Esophagus (tissue), 2 donors: ENCODE measurements at regions not wholly inside any gene's neighbourhood (a gene's known extent, or its start where the extent isn't known, plus 50 kb on each side); places are given as distances from the start of the nearest gene placed in this dataset.

Source experiments
- H3K27ac ChIP-seq, 2 donors: one replicate each; pipeline ENCODE4 v1.5.1; 2013; ENCODE audit warnings: low read depth in 2 of 2, mild to moderate bottlenecking in 2 of 2, inconsistent platforms in 1 of 2, low read length in 1 of 2, moderate library complexity in 1 of 2
- H3K27me3 ChIP-seq, 2 donors: one replicate each; pipeline ENCODE4 v1.6.1; 2013; ENCODE audit warnings: low read length in 2 of 2, control low read depth in 1 of 2, mild to moderate bottlenecking in 1 of 2; ENCODE audit not compliant: insufficient read depth in 2 of 2, control insufficient read depth in 1 of 2
- H3K36me3 ChIP-seq, 2 donors: one replicate each; pipeline ENCODE4 v1.6.1; 2013; ENCODE audit warnings: low read length in 1 of 2; ENCODE audit not compliant: control insufficient read depth in 2 of 2, insufficient read depth in 2 of 2
- H3K4me1 ChIP-seq, 2 donors: one replicate each; pipeline ENCODE4 v1.6.1; 2013; ENCODE audit warnings: low read length in 1 of 2; ENCODE audit not compliant: control insufficient read depth in 2 of 2, insufficient read depth in 2 of 2
- H3K4me3 ChIP-seq, 2 donors: one replicate each; pipeline ENCODE4 v1.5.1; 2013; ENCODE audit warnings: low read length in 2 of 2, mild to moderate bottlenecking in 2 of 2, low read depth in 1 of 2, moderate library complexity in 1 of 2
- H3K9me3 ChIP-seq, 2 donors: one replicate each; pipeline ENCODE4 v1.6.1; 2013; ENCODE audit warnings: mild to moderate bottlenecking in 2 of 2, low read depth in 1 of 2, low read length in 1 of 2, moderate library complexity in 1 of 2; ENCODE audit not compliant: control insufficient read depth in 2 of 2, insufficient read depth in 1 of 2
- WGBS, 2 donors: extraction: QIAGEN DNeasy Blood & Tissue Kit; methylation state at CpG; one replicate each; pipeline ENCODE4 v1.1.7; 2013; 5-methylcytosine and 5-hydroxymethylcytosine counted together
- donor health status: healthy with polysubstance abuse.
- donor health status: Bipolar disorder and iron deficiency.

GRCh38 chr6:163766936-163767335 is 352.4 kb downstream of the QKI start:
- Histone ChIP-seq H3K27me3 (no peaks in the 10 kb centered on the region), H3K4me1 (no peaks in the 10 kb centered on the region), H3K9me3 (no peaks in the 10 kb centered on the region), H3K27ac (no peak overlapping the region), H3K4me3 (no peak overlapping the region), H3K36me3 (no peaks in the 10 kb centered on the region)
- WGBS, 2 donors = 94 to 95% methylated on average over 2 of the region's 2 CpGs

- no peaks in the 10 kb centered on the region for H3K9me3 ChIP-seq
- 71 to 78% methylated on average over 1 of the region's 1 CpG for WGBS, 2 donors
- H3K27ac ChIP-seq = no peak overlapping the region
- H3K27me3 ChIP-seq = no peaks in the 10 kb centered on the region
- H3K4me3 ChIP-seq = no peak overlapping the region
- no peaks in the 10 kb centered on the region for H3K36me3 ChIP-seq
- no peaks in the 10 kb centered on the region for H3K4me1 ChIP-seq
Measured at GRCh38 chr6:163765335-163765734, 350.8 kb downstream of the QKI start.

- no peak overlapping the region for H3K4me3 ChIP-seq
- H3K36me3 ChIP-seq = no peaks in the 10 kb centered on the region
- H3K27me3 ChIP-seq = no peaks in the 10 kb centered on the region
- no peaks in the 10 kb centered on the region for H3K4me1 ChIP-seq
- H3K9me3 ChIP-seq = no peaks in the 10 kb centered on the region
- no peak overlapping the region for H3K27ac ChIP-seq
- 21 to 45% methylated on average over 4 of the region's 4 CpGs for WGBS, 2 donors
Measured at GRCh38 chr6:163764565-163764964, 350.0 kb downstream of the QKI start.

- Histone ChIP-seq H3K27me3 (no peaks in the 10 kb centered on the region), H3K27ac (no peak overlapping the region), H3K4me3 (no peak overlapping the region), H3K36me3 (no peaks in the 10 kb centered on the region), H3K9me3 (no peaks in the 10 kb centered on the region), H3K4me1 (no peaks in the 10 kb centered on the region)
- WGBS, 2 donors = 75 to 78% methylated on average over 3 of the region's 3 CpGs
Measured at GRCh38 chr6:163761481-163761880, 347.0 kb downstream of the QKI start.

- Histone ChIP-seq H3K9me3 (no peaks in the 10 kb centered on the region), H3K36me3 (no peaks in the 10 kb centered on the region), H3K27ac (no peak overlapping the region), H3K4me3 (no peak overlapping the region), H3K4me1 (no peaks in the 10 kb centered on the region), H3K27me3 (no peaks in the 10 kb centered on the region)
- WGBS, 2 donors = 54 to 63% methylated on average over 3 of the region's 3 CpGs
Measured at GRCh38 chr6:163760860-163761259, 346.3 kb downstream of the QKI start.

- Histone ChIP-seq H3K36me3 (no peaks in the 10 kb centered on the region), H3K9me3 (no peaks in the 10 kb centered on the region), H3K4me3 (no peak overlapping the region), H3K27ac (no peak overlapping the region), H3K27me3 (no peaks in the 10 kb centered on the region), H3K4me1 (no peaks in the 10 kb centered on the region)
- WGBS, 2 donors = 84 to 89% methylated on average over 5 of the region's 5 CpGs
Measured at GRCh38 chr6:163759542-163759941, 345.0 kb downstream of the QKI start.

GRCh38 chr6:163757520-163757919 is 343.0 kb downstream of the QKI start:
- Histone ChIP-seq H3K36me3 (no peaks in the 10 kb centered on the region), H3K4me3 (no peak overlapping the region), H3K27ac (no peak overlapping the region), H3K27me3 (no peaks in the 10 kb centered on the region), H3K9me3 (no peaks in the 10 kb centered on the region), H3K4me1 (no peaks in the 10 kb centered on the region)

GRCh38 chr6:163756079-163756478 is 341.6 kb downstream of the QKI start:
- 49 to 77% methylated on average over 4 of the region's 4 CpGs for WGBS, 2 donors
- Histone ChIP-seq H3K27me3 (no peaks in the 10 kb centered on the region), H3K4me1 (peaks cover 0 to 2% of the 10 kb centered on the region in 2 donors), H3K4me3 (no peak overlapping the region), H3K36me3 (no peaks in the 10 kb centered on the region), H3K9me3 (no peaks in the 10 kb centered on the region), H3K27ac (no peak overlapping the region)

GRCh38 chr6:163754866-163755265 is 340.3 kb downstream of the QKI start:
- Histone ChIP-seq H3K27ac (no peak overlapping the region), H3K9me3 (no peaks in the 10 kb centered on the region), H3K27me3 (no peaks in the 10 kb centered on the region), H3K4me1 (peaks cover 0 to 8% of the 10 kb centered on the region in 2 donors), H3K36me3 (no peaks in the 10 kb centered on the region), H3K4me3 (no peak overlapping the region)
- WGBS, 2 donors = 57 to 65% methylated on average over 5 of the region's 5 CpGs

- WGBS, 2 donors = 45 to 64% methylated on average over 2 of the region's 2 CpGs
- Histone ChIP-seq H3K36me3 (no peaks in the 10 kb centered on the region), H3K4me1 (peaks cover 0 to 8% of the 10 kb centered on the region in 2 donors), H3K27me3 (no peaks in the 10 kb centered on the region), H3K27ac (no peak overlapping the region), H3K4me3 (no peak overlapping the region), H3K9me3 (no peaks in the 10 kb centered on the region)
Measured at GRCh38 chr6:163753430-163753829, 338.9 kb downstream of the QKI start.
